CD14-positive monocyte (primary cell): ENCODE measurements at regions not wholly inside any gene's neighbourhood (a gene's known extent, or its start where the extent isn't known, plus 50 kb on each side); places are given as distances from the start of the nearest gene placed in this dataset.

Experiments used
- DNase-seq, 3 donors: peaks; one replicate each; pipeline ENCODE4 v3.0.0-alpha.2; 2011 to 2022
- H2AFZ ChIP-seq: 2 replicates; pipeline ENCODE4 v1.6.0; 2012; ENCODE audit warnings: mild to moderate bottlenecking, low read depth, low read length, inconsistent platforms; ENCODE audit not compliant: insufficient read depth, poor library complexity, severe bottlenecking
- H3K27ac ChIP-seq, 2 donors: 1 replicate in 1 of 2; 2 replicates in 1 of 2; pipeline ENCODE4 v1.5.1; 2012 to 2013; ENCODE audit warnings: low read length in 2 of 2, control low read depth in 1 of 2, inconsistent platforms in 1 of 2, low read depth in 1 of 2, mild to moderate bottlenecking in 1 of 2
- H3K27me3 ChIP-seq, 2 donors: one replicate each; pipeline versions ENCODE4 v1.6.0 to v1.6.1; 2011 to 2013; ENCODE audit warnings: low read length in 2 of 2; ENCODE audit not compliant: control insufficient read depth in 2 of 2, insufficient read depth in 2 of 2
- H3K36me3 ChIP-seq, 2 donors: replicated peaks in 1 of 2; 1 replicate in 1 of 2; 2 replicates in 1 of 2; pipeline versions ENCODE4 v1.5.1 to v1.6.1; 2012 to 2013; ENCODE audit warnings: low read length in 2 of 2, control low read depth in 1 of 2, inconsistent platforms in 1 of 2, mild to moderate bottlenecking in 1 of 2; ENCODE audit not compliant: insufficient read depth in 2 of 2, control insufficient read depth in 1 of 2
- H3K4me1 ChIP-seq, 2 donors: 1 replicate in 1 of 2; 2 replicates in 1 of 2; pipeline versions ENCODE4 v1.5.1 to v1.6.1; 2012 to 2013; ENCODE audit warnings: low read length in 2 of 2, control low read depth in 1 of 2, inconsistent platforms in 1 of 2, mild to moderate bottlenecking in 1 of 2, moderate library complexity in 1 of 2; ENCODE audit not compliant: insufficient read depth in 2 of 2, control insufficient read depth in 1 of 2
- H3K4me2 ChIP-seq: replicated peaks from 2 replicates; pipeline ENCODE3; 2012; ENCODE audit warnings: low read length, moderate library complexity, mild to moderate bottlenecking; ENCODE audit not compliant: poor library complexity, severe bottlenecking; ENCODE audit errors: extremely low read depth
- H3K4me3 ChIP-seq, 3 experiments: fragments of 200-600 bp in 1 of 3; sonication (generic) in 1 of 3; replicated peaks in 1 of 3; 1 replicate in 2 of 3; 2 replicates in 1 of 3; pipeline ENCODE4 v1.5.1; 2011 to 2013; ENCODE audit warnings: low read length in 3 of 3, mild to moderate bottlenecking in 3 of 3, control low read depth in 2 of 3, low read depth in 2 of 3, inconsistent platforms in 1 of 3, moderate library complexity in 1 of 3
- H3K79me2 ChIP-seq: 2 replicates; pipeline ENCODE4 v1.6.0; 2012; ENCODE audit warnings: mild to moderate bottlenecking, control low read depth, inconsistent platforms, low read length, moderate library complexity; ENCODE audit not compliant: insufficient read depth
- H3K9ac ChIP-seq: 2 replicates; pipeline ENCODE4 v1.6.0; 2017; ENCODE audit warnings: low read length, mild to moderate bottlenecking; ENCODE audit not compliant: insufficient read depth, poor library complexity, severe bottlenecking
- H3K9me3 ChIP-seq, 2 donors: replicated peaks in 1 of 2; 1 replicate in 1 of 2; 2 replicates in 1 of 2; pipeline versions ENCODE4 v1.5.1 to v1.6.1; 2012 to 2013; ENCODE audit warnings: low read length in 2 of 2, control low read depth in 1 of 2; ENCODE audit not compliant: control insufficient read depth in 1 of 2, insufficient read depth in 1 of 2
- H4K20me1 ChIP-seq: 2 replicates; pipeline ENCODE4 v1.6.0; 2012; ENCODE audit warnings: mild to moderate bottlenecking, low read length, control low read depth, moderate library complexity; ENCODE audit not compliant: insufficient read depth
- H3K27ac Mint-ChIP-seq, 7 donors: one replicate each; pipeline ENCODE4 v1.8.0; 2020; ENCODE audit warnings: mild to moderate bottlenecking in 7 of 7, mixed read lengths in 7 of 7, moderate library complexity in 6 of 7, inconsistent platforms in 2 of 7
- H3K27me3 Mint-ChIP-seq, 3 donors: one replicate each; pipeline ENCODE4 v1.8.0; 2021 to 2022; ENCODE audit warnings: low read depth in 3 of 3, mild to moderate bottlenecking in 3 of 3, mixed read lengths in 3 of 3, moderate library complexity in 3 of 3, inconsistent platforms in 1 of 3
- H3K36me3 Mint-ChIP-seq, 2 donors: one replicate each; pipeline ENCODE4 v1.8.0; 2020; ENCODE audit warnings: mixed read lengths in 2 of 2, inconsistent platforms in 1 of 2, mild to moderate bottlenecking in 1 of 2
- H3K4me1 Mint-ChIP-seq: one replicate; pipeline ENCODE4 v1.8.0; 2020; ENCODE audit warnings: mild to moderate bottlenecking, mixed read lengths
- H3K4me3 Mint-ChIP-seq, 2 donors: one replicate each; pipeline ENCODE4 v1.8.0; 2020; ENCODE audit warnings: mild to moderate bottlenecking in 2 of 2, mixed read lengths in 2 of 2, moderate library complexity in 1 of 2
- H3K9me3 Mint-ChIP-seq, 7 donors: one replicate each; pipeline ENCODE4 v1.8.0; 2020 to 2022; ENCODE audit warnings: mixed read lengths in 7 of 7, mild to moderate bottlenecking in 6 of 7, moderate library complexity in 6 of 7, inconsistent platforms in 2 of 7
- CTCF ChIP-seq: fragments of 200-600 bp; IDR thresholded peaks from one replicate; pipeline ENCODE4 v1.8.0; 2022; ENCODE audit warnings: antibody characterized with exemption, mild to moderate bottlenecking
- WGBS: methylation state at CpG from one replicate; pipeline ENCODE4 v1.1.5; 2013; ENCODE audit warnings: missing lambda C conversion rate; ENCODE audit not compliant: insufficient coverage; 5-methylcytosine and 5-hydroxymethylcytosine counted together
- intact Hi-C, 2 donors: fragments of 100-400 bp; cut with micrococcal nuclease; formaldehyde crosslinking; loops; one replicate each; pipeline versions ENCODE4 v1.15.0 to v1.15.1; 2023

GRCh38 chr11:28913883-28914282, 805.7 kb downstream of the METTL15 start:
- Mint-ChIP-seq H3K4me1 (no peaks in the 10 kb centered on the region), H3K9me3 (peaks cover 0 to 7% (median 2%) of the 10 kb centered on the region in 7 donors), H3K27me3 (no peaks in the 10 kb centered on the region), H3K36me3 (no peaks in the 10 kb centered on the region), H3K4me3 (no peak overlapping the region), H3K27ac (no peak overlapping the region)
- Histone ChIP-seq H3K9ac (no peak overlapping the region), H3K27me3 (no peaks in the 10 kb centered on the region), H3K4me2 (no peak overlapping the region), H3K9me3 (no peaks in the 10 kb centered on the region), H3K4me3 (no peak overlapping the region), H3K4me1 (no peaks in the 10 kb centered on the region), H3K36me3 (no peaks in the 10 kb centered on the region), H4K20me1 (no peaks in the 10 kb centered on the region), H3K27ac (no peak overlapping the region), H2AFZ (no peak overlapping the region), H3K79me2 (no peaks in the 10 kb centered on the region)
- no peak for DNase-seq
- TF ChIP-seq CTCF = no peak
- intact Hi-C loops = no loop called here

- no peak overlapping the region for H3K27ac Mint-ChIP-seq
- no peak for TF ChIP-seq CTCF
- no peaks in the 10 kb centered on the region for H3K4me1 Mint-ChIP-seq
- Histone ChIP-seq H2AFZ (no peak overlapping the region), H4K20me1 (no peaks in the 10 kb centered on the region), H3K36me3 (no peaks in the 10 kb centered on the region), H3K79me2 (no peaks in the 10 kb centered on the region), H3K4me1 (no peaks in the 10 kb centered on the region), H3K4me3 (no peak overlapping the region), H3K27me3 (no peaks in the 10 kb centered on the region), H3K27ac (no peak overlapping the region), H3K9ac (no peak overlapping the region), H3K9me3 (no peaks in the 10 kb centered on the region), H3K4me2 (no peak overlapping the region)
- peaks cover 0 to 6% (median 1%) of the 10 kb centered on the region in 7 donors for H3K9me3 Mint-ChIP-seq
- no CpG with 5 or more reads among the region's 1 CpG for WGBS
- no peak overlapping the region for H3K4me3 Mint-ChIP-seq
- intact Hi-C loops = no loop called here
- no peaks in the 10 kb centered on the region for H3K27me3 Mint-ChIP-seq
- no peaks in the 10 kb centered on the region for H3K36me3 Mint-ChIP-seq
- DNase-seq = no peak
Measured at GRCh38 chr11:28911829-28912228, 803.6 kb downstream of the METTL15 start.
